ENCODE measurements at regions not wholly inside any gene's neighbourhood (a gene's known extent, or its start where the extent isn't known, plus 50 kb on each side); places are given as distances from the start of the nearest gene placed in this dataset.
"Not testable (repeated sequence)": the region's sequence is repeated elsewhere in the genome, so short reads cannot be mapped to it uniquely, and the experiment has no call there.

DNA sequence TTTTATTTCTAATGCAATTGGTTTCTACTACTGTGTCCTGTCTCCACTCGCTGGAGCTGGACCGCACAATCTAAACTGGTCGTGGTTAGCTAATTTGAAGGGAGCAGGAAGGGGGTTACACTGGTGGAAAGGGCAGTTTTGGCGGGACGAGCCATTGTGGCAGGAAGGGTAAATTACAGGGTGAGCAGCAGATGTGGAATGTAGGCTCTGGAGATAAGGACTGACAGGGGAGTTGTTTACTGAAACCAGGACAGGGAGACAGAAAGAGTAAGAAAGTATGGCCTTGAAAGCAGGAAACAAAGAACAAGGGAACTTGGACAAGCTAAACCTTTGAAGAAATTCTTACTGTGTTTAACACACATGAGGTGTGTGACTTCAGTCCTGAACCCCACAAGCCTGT, 147.8 kb downstream of the ATXN7L3B start:
- DNase-seq (ENCODE audit: low read depth): no peak

DNA sequence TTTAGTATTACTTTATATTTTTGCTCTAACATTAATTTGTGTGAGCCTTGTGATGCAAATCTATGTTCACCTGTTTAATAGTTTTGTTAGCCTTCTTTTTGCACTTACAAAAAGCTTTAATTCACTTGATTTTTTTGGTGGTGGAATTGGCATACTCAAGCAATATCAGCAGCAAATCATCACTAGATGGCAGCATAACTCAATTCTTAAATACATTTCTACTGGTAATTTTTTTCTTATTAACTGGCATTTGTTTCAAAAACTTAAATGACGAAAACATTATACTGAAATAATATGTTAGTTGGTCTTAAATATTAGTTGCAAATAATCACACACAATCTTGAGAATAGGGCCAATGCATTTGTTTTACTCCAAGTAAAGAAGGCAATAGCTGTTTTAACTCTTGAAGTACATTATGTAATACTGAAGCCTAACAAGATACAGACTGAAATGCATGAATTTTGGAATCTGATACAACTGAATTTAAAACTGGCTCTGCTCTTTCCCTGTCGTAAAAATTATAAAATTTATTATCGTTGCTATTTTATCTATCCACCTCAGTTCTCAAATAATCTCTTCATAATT, 151.5 kb downstream of the ATXN7L3B start:
- peak; percentile 25 for DNase-seq (ENCODE audit: low read depth)

DNA sequence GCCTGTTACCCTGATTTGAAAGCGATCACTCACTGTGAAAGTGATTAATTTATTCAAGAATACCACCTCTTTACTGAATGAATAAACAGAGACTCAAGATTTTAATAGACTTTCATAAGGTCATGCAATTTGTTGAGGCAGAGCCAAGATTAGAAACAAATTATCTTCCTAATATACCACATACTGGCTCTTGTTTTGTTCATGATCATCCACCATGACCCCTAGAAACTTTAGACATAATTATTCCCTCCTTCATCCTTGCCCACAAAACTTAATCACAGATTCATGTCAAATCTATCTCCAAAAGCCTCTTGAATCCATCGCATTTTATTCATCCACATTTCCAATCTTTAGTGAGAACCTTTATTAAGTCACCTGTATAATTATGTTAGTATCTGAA, 152.3 kb downstream of the ATXN7L3B start:
- DNase-seq (ENCODE audit: low read depth): no peak

DNA sequence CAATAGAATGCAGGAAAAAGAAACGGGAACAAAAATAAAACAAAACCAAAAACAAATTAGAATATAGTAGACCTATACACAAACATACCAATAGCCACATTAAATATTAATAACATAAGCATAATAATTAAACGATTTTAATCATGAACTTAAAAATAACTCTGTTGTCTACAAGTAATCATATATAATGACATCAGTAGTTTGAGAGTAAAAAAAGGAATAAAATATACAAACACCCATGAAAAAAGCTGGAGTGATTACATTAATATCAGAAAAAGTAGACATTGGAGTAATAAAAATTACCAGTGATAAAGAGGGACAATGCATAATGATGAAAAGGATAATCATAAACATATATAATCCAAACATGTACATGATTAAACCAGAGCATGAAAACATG, 181.8 kb downstream of the ATXN7L3B start:
- no peak for DNase-seq (ENCODE audit: low read depth)

DNA sequence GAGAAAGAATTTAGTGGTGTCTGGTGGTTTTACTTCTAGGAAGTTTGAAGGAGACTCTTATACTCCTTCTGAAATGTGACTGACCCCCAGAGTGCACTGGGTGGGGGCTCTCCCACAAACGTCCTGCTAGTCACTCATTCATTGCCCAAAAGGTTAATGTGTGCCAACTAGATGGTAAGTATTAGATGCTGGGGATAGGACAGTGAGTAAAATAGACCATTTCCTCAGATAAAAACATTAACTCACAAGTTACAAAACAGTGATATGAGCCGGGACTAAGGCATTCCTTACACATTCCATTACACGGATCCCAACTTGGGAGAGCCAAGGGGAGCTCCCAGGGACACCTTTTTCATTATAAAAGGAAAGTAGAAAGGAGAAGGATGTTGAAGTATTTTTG, 185.1 kb downstream of the ATXN7L3B start:
- DNase-seq (ENCODE audit: low read depth): no peak

DNA sequence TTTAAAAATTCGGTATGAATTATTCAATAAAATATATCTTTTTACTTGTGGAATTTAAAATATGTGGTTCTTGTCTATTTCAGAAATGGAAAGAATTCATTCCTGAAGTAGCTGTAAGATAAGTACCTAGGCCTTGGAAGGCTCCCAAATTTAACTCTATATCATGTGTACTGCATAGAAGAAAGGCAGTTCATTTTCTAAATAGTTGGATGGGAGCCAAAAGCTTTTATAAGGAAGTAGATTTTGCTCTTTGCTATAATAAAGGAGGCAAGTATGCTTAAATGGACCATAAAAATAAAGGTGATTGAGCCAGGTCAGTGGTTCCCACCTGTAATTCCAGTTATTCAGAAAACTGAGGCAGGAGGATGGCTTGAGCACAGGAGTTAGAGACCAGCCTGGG, 187.5 kb downstream of the ATXN7L3B start:
- no peak for DNase-seq (ENCODE audit: low read depth)

DNA sequence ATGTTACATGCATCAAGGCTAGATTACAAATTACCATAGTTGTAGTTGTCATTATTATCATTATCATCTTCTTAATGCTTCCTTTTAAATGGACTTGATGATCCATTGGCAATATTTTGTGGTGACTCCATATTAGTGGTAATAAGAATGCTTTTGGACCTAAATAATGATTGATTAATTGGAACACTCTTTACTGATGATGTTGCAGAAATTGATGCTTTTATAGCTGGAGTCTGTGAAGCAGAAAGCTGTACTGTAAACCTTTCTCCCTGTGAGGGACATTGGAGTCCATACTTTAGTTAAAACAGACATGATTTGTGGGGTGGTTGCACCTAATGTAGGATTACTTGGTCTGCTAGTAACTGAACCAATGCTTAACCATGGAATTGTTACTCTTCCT, 190.4 kb downstream of the ATXN7L3B start:
- DNase-seq (ENCODE audit: low read depth): no peak

DNA sequence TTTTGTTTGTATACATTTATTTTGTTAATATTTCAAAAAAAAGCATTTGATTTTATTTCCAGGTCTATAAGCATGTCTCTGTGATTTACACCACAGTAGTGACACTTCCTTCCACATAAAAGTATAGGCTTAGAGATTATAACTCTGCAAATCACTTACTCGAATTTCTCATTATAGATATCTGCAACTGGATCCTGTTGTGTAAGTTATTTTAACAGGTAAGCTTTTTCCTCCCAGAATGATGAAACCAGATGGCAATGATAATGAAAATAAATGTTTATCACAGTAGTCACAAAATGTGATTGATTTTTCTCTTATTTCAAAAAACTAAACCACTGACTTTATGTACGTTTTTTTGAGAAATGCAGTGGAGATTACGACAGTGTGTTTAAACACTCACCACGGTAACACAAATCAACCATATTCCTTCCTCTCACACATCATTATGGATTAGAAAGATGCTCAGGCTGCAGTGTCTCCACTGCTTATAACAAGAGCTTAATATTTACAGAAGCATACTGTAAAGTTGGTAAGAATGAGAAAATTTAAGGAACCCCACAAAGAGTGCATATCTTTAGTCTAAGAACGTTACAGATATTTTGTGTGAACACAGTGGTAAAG, 194.6 kb downstream of the ATXN7L3B start:
- no peak for DNase-seq (ENCODE audit: low read depth)

DNA sequence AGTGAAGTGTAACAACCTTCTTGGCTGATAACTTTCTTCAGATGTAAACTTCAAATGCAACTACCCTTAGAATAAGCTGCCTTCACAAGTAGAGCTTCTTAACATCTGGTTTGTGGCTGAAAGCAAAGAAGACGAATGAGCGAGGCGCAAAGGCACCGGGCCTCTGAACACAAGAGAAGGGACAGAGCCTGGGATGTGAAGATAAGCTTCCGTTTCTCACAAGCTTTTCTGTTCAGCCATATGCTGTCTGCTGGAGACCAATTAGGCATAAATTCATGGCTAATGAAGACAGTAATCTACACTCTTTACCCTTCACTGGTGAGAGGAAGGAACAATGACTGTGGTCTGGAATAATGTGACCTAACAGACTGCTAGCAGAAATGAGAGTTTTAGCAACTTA, 195.2 kb downstream of the ATXN7L3B start:
- DNase-seq (ENCODE audit: low read depth): no peak

DNA sequence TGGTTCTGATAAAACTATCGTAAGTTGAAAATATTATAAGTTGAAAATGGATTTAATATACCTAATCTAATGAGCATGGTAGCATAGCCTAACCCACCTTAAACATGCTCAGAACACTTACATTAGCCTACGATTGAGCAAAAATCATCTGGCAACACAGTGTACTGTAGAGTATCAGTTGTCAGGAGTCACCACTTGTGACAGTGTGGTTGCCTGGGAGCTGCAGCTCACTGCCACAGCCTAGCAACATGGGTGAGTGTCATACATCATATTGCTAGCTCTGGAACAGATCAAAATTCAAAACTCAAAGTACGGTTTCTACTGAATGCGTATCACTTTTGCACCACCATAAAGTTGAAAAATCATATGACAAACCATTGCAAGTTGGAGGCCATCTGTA, 203.5 kb downstream of the ATXN7L3B start:
- DNase-seq (ENCODE audit: low read depth): no peak

DNA sequence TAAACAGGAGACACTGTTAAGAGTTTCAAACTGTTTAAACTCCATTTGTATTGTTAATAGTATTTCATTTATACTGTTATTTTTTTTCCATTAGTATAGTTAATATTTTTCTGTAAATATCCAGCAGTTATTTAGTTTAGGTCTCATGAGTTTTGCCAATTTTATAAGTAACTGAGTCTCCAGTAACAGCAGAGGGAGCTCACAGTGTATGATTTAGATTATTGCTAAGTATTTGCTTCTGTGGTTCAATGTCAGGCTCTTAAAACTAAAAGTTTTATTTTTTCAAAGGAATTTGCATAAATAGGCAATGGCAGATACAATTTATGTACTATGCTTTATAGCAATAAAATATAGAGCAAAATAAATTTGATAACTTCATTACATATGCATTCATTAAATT, 209.7 kb downstream of the ATXN7L3B start:
- peak; percentile 3 for DNase-seq (ENCODE audit: low read depth)

DNA sequence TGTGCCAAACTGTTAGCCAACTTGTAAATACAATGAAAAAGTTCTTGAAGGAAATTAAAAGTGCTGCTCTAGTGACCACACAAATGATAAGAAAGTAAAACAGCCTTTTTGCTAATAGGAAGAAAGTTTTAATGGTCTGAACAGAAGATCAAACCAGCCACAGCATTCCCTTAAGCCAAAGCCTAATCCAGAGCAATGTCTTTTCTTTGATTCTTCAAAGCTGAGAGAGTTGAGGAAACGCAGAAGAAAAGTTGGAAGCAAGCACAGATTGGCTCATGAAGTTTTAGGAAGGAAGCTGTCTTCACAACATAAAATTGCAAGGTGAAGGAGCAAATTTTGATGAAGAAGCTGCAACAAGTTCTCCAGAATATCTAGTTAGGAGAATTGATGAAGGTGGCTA, 213.8 kb downstream of the ATXN7L3B start:
- no peak for DNase-seq (ENCODE audit: low read depth)

DNA sequence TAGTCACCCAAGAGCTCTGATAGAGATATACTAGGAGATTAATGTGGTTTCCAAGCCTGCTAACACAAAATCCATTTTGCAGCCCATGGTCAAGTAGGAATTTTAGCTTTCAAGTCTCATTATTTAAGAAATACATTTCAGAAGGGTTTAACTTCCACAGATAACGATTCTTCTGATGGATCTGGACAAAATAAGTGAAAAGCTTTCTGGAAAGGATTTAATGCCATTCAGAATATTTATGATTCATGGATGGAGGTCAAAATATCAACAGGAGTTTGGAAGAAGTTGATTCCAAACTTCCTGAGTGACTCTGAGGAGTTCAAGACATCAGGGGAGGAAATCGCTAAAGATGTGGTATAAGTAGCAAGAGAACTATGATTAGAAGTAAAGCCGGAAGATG, 214.6 kb downstream of the ATXN7L3B start:
- DNase-seq (ENCODE audit: low read depth): no peak

DNA sequence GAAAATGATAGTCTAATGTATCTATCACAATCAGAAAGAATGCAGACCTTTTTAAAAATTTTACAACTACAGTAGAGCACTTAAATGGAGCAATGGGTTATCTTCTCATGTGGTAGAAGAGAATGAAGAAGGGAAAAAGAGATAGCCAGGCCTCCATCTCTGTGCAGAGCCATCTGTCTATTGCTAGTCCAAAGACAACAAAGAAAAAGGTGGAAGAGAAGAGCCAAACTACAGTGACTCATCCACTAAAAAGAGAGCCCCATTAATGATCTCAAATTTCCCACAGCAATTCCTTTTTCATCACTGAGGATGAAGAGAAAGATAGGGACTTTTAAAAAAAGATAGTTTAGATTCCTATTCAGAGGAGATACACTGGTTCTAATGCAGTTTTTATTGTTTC, 232.9 kb downstream of the ATXN7L3B start:
- no peak for DNase-seq (ENCODE audit: low read depth)

DNA sequence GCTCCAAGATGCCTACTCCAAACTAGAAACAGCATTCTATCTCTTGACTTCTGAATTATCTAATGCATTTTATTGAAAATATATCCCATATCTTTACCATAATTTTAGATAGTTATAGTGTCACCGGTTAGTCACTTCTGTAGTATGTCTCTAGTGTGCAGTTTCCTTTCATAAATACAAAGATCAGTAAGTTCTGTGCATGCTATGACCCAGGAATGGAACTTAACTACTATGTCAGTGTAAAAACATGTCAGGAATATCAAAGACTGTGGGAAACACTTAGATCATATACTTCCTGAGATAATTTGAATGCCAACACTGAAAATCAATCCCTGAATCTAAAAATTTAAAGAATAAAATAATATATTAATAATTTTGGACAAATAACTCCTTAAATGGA, 237.6 kb downstream of the ATXN7L3B start:
- DNase-seq (ENCODE audit: low read depth): no peak

DNA sequence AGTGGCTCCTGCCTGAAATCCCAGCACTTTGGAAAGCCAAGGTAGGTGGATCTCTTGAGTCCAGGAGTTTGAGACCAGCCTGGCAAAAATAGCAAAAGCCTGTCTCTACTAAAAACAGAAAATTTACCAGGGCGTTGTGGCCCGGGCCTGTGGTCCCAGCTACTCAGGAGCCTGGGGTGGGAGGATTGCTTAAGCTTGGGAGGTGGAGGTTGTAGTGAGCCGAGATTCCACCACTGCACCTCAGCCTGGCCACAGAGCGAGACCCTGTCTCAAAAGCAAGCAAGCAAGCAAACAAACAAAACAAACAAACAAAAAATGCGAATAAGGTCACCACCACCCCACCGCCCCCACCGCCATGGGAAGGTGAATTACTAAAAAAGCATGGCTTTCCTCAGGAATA, 238.7 kb downstream of the ATXN7L3B start:
- no peak for DNase-seq (ENCODE audit: low read depth)

DNA sequence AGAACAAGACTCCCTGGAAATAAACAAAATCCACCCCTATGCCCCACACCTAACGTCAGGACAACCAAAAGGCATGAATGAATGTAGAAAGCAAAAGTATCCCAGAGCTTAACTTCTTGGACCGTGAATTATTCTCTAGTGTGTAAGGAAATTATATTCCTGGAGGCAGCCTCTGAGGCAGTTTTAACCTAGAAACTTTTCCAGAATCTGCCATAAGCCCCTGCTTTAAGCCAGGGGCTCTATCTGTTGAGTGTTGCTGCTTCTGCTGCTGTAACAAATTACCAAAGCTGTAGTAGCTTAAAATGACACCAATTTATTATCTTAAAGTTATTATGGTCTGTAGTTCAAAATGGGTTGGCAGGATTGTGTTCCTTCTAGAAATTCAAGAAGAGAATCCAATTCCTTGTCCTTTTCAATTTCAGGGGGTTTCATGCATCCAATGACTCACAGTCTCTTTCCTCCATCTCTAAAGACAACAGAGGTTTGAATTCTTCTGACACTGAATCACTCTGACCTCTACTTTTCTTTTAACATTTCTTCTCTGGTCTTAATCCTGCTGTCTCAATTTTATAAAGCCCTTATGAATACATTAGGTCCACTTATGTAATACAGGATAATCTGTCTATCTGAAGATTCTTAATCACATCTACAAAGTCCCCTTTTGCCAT, 242.7 kb downstream of the ATXN7L3B start:
- DNase-seq (ENCODE audit: low read depth): peak; percentile 29

DNA sequence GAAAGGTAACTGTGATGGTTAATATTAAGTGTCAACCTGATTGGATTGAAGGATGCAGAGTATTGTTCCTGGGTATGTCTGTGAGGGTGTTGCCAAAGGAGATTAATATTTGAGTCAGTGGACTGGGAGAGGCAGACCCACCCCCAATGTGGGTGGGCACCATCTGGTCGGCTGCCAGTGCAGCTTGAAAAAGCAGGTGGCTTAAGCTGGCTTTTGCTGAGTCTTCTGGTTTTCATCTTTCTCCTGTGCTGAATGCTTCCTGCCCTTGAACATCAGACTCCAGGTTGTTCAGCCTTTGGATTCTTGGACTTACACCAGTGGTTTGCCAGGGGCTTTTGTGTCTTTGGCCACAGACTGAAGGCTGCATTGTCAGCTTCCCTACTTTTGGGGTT, 243.2 kb downstream of the ATXN7L3B start:
- DNase-seq (ENCODE audit: low read depth): not testable (repeated sequence)

DNA sequence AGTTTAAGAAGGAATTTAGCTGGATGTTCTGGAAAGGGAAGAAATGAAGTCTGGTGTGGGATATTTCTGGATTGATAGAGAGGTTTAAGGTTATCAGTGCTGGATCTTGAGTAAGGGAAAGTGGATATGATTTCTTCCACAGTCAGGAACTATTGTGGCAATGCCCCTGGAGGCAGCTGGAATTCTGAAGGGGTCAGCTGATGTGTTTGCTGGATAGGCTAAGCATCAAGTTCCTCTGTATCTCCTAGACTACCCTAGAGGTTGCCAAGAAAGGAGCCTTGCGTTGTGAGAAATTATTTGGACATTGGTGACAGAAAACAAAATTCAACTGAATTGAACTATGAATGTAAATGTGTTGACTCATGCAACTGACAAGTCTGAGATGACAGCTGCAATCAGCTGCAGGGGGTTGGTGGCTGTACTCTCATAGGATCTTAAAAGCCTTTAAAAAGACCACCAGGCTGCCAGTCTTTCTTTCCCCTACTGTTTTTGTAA, 244.4 kb downstream of the ATXN7L3B start:
- no peak for DNase-seq (ENCODE audit: low read depth)

DNA sequence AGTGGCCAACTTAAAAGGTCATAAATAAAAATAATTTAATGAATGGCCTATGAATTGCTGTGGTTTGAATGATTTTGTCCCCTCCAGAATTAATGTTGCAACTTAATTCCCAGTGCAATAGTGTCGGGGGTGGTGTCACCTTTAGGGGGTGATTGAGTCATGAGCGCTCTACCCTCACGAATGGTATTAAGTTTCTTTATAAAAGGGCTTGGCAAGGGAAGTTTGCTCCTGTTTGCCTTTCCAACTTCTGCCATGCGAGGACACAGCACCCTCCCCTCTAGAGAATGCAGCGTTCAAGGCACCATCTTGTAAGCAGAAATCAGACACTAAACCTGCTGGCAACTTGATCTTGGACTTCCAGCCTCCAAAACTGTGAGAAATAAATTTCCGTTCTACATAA, 253.3 kb downstream of the ATXN7L3B start:
- no peak for DNase-seq (ENCODE audit: low read depth)

DNA sequence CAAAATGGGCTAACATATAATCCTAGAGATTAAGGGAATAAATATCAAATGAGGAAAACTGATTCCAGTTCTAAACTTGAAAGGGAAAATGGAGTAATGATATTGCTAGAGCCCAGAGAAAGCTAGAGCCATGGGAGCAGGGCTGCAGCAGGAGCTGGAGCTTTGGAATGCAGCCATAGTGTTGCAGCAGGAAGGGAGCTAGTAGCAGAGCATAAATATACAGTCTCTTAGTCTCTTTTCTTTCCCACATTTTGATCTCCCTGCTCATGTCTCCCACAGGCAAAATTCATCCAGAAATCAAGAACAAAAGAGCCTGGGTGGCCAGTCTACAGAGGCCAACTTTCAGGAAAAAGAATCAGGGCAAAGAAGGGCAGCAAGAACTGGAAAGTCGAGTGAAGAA, 253.7 kb downstream of the ATXN7L3B start:
- no peak for DNase-seq (ENCODE audit: low read depth)

DNA sequence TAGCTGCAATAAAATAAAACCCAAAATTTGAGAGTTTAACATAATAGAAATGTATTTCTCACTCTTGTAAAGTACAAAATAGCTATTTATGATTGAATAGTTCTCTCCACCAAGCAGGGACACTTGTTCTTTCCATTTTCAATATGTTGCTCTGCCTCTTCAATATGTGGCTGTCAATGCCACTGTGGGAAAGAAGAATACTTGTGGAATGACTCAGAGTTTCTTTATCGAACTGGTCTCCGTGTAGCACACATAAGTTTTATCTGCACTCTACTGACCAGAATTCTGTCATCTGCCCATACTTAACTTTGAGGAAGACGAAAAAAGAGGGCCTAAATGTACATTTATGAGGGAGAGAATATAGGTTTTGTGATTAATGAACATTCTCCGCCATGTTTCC, 256.9 kb downstream of the ATXN7L3B start:
- DNase-seq (ENCODE audit: low read depth): peak; percentile 17

DNA sequence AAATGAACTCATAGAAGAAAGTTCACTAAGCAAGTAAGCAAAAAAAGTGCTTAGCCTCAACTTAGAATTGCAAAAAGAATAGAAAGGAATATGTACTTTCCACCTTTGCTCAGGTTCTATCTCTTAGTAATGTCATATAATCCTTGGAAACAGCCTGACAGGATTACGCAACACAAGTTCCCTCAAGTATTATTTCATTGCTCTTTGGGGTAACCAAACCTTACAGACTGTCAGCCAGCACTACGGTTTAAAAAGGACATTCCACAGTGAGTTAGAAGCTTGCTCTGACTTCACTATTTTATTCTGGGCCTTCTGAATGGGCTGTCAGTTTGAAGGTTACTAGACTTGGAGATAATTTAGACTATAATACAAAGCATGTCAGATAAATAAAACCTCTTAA, 264.0 kb downstream of the ATXN7L3B start:
- no peak for DNase-seq (ENCODE audit: low read depth)
